Glomerular endothelial cell (primary cell): ENCODE measurements at regions not wholly inside any gene's neighbourhood (a gene's known extent, or its start where the extent isn't known, plus 50 kb on each side); places are given as distances from the start of the nearest gene placed in this dataset.
"Not testable (repeated sequence)": the region's sequence is repeated elsewhere in the genome, so short reads cannot be mapped to it uniquely, and the experiment has no call there.

Experiments
- DNase-seq: peaks from one replicate; pipeline ENCODE4 v3.0.0-alpha.2; 2011; ENCODE audit warnings: low read depth, low spot score; ENCODE audit errors: extremely low read depth

GRCh38 chr7:108810756-108811385 lies 241.2 kb downstream of the DNAJB9 start:
- DNase-seq = no peak

- no peak for DNase-seq
These were observed 243.8 kb downstream of the DNAJB9 start for GRCh38 chr7:108813251-108814014.

DNA sequence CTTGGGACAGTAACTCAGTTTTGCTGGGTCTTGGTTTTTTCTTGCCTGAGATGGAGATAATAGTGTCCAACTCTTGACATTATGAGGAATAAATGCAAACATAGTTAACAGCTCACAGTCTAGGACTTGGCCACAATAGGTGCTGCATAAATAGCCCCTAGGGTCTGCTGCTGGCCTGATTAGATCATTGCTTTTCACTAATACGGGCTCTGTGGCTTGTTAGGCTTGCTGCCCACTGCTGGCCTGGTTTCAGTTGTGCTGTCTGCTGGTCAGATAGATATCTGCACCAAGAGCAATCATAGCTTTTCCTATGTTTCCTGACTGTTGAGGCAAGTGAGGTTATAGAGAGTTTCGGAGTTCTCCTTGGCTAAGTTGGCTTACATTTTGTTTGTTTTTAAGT lies 246.1 kb downstream of the DNAJB9 start:
- DNase-seq = no peak

GRCh38 chr7:108818742-108819141 lies 249.1 kb downstream of the DNAJB9 start:
- DNase-seq = no peak

GRCh38 chr7:108824840-108825580 lies 255.3 kb downstream of the DNAJB9 start:
- DNase-seq = no peak

GRCh38 chr7:108825581-108825909 lies 255.9 kb downstream of the DNAJB9 start:
- no peak for DNase-seq

DNA sequence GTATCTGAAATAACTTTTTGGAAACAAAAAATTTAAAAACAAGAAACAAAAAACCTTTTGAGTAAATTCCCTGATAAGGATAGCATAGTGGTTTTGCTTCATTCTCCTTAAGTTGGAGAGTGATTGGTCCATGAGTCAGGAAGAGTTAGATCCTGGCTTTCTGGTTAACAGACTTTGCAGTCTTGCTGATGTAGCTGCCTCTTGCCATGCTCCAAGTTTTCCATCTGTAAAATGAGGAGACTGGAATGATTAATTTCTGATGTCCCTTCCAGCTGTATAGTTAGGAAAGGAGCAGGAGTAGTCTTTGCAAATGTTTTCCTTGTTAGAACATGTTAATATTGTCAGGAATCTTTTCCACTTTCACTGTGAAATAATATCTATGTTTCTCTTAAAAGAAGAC lies 266.6 kb downstream of the DNAJB9 start:
- DNase-seq = no peak

DNA sequence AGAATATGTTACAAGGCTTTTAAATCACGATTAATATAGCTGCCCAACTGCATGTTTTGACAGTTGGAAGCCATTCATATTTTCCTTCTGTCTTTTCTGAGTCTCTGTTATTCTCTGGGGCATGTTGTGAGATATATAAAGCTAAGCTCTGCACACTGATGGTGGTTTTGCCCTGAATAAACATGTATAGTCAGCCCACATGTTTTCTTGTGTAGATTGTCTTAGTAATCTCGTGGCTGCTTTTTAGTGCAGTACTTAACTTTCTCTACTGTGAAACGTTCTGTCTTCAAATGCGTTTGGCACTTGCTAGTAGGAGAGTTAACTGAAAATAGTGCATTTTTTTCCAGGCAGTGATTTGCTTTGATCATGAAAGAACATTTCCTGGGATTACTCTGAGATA lies 268.5 kb downstream of the DNAJB9 start:
- DNase-seq = no peak

- DNase-seq = no peak
These were observed 269.4 kb downstream of the DNAJB9 start for GRCh38 chr7:108839076-108839475.

- DNase-seq = no peak
These were observed 276.3 kb downstream of the DNAJB9 start for GRCh38 chr7:108845951-108846350.

GRCh38 chr7:108846471-108846870 lies 276.8 kb downstream of the DNAJB9 start:
- no peak for DNase-seq

- no peak for DNase-seq
These were observed 278.8 kb downstream of the DNAJB9 start for GRCh38 chr7:108848486-108848885.

- no peak for DNase-seq
These were observed 290.9 kb downstream of the DNAJB9 start for GRCh38 chr7:108860615-108861014.

GRCh38 chr7:108861071-108861470 lies 291.4 kb downstream of the DNAJB9 start:
- DNase-seq = no peak

DNA sequence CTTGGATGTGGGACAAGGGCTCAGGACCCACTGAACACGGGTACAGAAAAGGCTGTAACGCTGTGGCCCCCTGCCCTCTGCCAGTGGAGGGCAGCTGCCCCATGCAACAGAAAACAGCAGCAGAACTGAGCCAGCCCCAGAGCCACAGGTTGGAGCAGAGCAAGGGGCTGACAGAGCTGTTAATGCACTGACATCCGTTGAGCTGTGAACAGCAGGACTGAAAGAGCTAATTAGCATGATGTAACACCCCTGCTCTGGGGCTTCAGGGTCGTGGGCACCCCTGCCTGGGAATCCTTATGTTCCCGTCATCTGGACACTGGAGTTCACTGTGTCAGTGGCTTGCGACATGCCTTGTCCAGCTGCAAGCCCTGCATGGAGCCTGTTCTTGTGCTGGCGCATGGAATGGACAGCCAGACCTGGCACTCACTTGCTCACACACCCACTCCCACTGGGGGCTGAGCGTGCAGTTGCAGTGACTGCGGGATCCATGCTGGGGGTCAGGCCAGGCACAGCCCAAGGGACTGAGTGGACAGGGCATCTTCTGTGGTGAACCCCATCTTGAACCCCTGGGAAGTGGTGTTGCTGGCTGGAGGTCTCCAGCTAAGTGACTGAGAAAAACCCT lies 293.7 kb downstream of the DNAJB9 start:
- DNase-seq = no peak

GRCh38 chr7:108869070-108869469 lies 299.4 kb downstream of the DNAJB9 start:
- no peak for DNase-seq

DNA sequence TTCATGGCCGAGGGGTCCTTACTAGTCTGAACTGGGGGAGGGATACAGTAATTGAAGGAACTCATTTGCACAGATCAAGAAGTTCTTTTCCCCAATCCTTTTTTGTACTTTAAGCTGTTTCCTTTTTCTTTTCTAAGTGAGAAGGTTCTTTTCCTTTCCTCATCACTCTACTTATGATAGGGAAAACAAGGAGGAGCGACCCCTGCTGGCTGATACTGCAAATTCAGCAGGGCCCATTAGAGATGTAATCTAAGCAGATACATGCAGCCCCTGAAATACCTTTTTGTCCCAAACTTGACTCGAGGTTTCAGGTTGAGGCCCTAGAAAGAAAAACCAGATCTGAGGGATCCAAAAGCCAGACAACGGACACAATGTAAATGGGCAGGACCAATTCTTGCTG lies 305.5 kb downstream of the DNAJB9 start:
- no peak for DNase-seq

DNA sequence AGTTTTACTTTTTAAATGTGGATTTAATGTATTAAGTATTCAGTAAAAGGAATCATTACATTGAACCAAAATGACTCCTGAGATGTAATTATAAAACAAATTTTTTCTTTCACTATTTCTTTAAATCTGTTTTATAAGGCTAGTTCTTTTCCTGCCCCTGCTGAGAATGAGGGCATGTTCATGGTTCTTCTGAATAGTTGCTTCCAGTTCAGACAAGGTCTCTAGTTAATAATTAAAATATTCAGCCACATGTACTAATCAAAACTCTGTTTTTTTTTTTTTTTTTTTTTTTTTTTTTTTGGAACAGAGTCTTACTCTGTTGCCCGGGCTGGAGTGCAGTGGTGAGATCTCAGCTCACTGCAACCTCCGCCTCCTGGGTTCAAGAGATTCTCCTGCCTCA lies 321.2 kb downstream of the DNAJB9 start:
- DNase-seq = no peak

- no peak for DNase-seq
These were observed 338.8 kb downstream of the DNAJB9 start for GRCh38 chr7:108908456-108908855.

DNA sequence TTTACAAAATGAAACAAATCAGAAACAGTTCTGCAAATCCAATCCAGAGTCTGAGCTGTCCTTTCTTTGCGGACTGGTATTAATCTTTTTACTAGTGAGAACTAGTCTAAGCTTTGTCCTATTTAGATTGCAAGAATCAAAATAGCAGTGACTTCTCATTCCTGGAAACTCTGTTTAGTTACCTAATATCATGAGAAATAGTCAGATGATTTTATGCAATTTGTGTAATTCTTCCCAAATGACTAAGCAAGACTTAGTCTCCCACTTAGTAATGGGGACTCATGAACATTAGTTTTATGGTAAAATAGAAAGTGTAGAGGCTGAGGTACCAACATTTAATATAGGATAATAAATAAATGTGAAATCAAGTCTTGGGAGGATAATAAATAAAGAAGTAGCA lies 341.3 kb downstream of the DNAJB9 start:
- DNase-seq = no peak

DNA sequence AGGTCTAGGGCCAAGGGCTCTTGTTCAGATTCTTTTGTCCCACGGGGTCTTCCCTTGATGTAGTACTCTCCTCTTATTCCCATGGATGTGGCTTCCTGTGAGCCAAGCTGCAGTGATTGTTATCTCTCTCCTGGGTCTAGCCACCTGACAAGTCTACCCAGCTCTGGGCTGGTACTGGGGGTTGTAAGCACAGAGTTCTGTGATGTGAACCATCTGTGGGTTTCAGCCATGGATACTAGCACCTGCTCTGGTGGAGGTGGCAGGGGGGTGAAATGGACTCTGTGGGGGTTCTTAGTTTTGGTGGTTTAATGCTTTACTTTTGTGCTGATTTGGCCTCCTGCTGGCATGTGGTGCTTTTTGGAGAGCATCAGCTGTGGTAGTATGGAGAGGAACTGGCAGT lies 350.8 kb downstream of the DNAJB9 start:
- DNase-seq = no peak

GRCh38 chr7:108943048-108943447 lies 373.4 kb downstream of the DNAJB9 start:
- DNase-seq = not testable (repeated sequence)
